Effector memory CD8-positive, alpha-beta T cell (primary cell): ENCODE measurements at regions not wholly inside any gene's neighbourhood (a gene's known extent, or its start where the extent isn't known, plus 50 kb on each side); places are given as distances from the start of the nearest gene placed in this dataset.

Source experiments
- ATAC-seq: fragments of 150-1000 bp; cut with Tn5 transposase; replicated peaks from 2 replicates; pipeline ENCODE4 v1.10.0; 2021; ENCODE audit warnings: mild to moderate bottlenecking, moderate library complexity
- DNase-seq, 3 experiments: peaks; one replicate each; pipeline ENCODE4 v3.0.0; 2021
- H3K27ac Mint-ChIP-seq, 2 donors: one replicate each; pipeline ENCODE4 v1.8.0; 2022; ENCODE audit warnings: mild to moderate bottlenecking in 2 of 2, mixed read lengths in 2 of 2, moderate library complexity in 2 of 2
- H3K27me3 Mint-ChIP-seq, 2 donors: one replicate each; pipeline ENCODE4 v1.8.0; 2022; ENCODE audit warnings: mixed read lengths in 2 of 2
- H3K36me3 Mint-ChIP-seq: one replicate; pipeline ENCODE4 v1.8.0; 2022; ENCODE audit warnings: mild to moderate bottlenecking, moderate library complexity, mixed read lengths; ENCODE audit not compliant: insufficient read depth
- H3K4me1 Mint-ChIP-seq, 2 donors: one replicate each; pipeline ENCODE4 v1.8.0; 2022; ENCODE audit warnings: low read depth in 2 of 2, mixed read lengths in 2 of 2
- H3K4me3 Mint-ChIP-seq, 2 donors: one replicate each; pipeline ENCODE4 v1.8.0; 2022; ENCODE audit warnings: mild to moderate bottlenecking in 2 of 2, mixed read lengths in 2 of 2, moderate library complexity in 2 of 2
- H3K9me3 Mint-ChIP-seq, 2 donors: one replicate each; pipeline ENCODE4 v1.8.0; 2022; ENCODE audit warnings: mixed read lengths in 2 of 2

GRCh38 chr13:110825516-110825915, 89.4 kb downstream of the ANKRD10 start:
- Mint-ChIP-seq H3K4me3 (no peak overlapping the region), H3K9me3 (no peaks in the 10 kb centered on the region), H3K4me1 (peaks cover 0 to 6% of the 10 kb centered on the region in 2 donors), H3K27ac (no peak overlapping the region), H3K36me3 (no peaks in the 10 kb centered on the region), H3K27me3 (peaks cover 14 to 20% of the 10 kb centered on the region in 2 donors)
- ATAC-seq (no peak), DNase-seq (no peak)

- H3K27ac Mint-ChIP-seq = no peak overlapping the region
- no peaks in the 10 kb centered on the region for H3K36me3 Mint-ChIP-seq
- DNase-seq (no peak), ATAC-seq (no peak)
- no peaks in the 10 kb centered on the region for H3K9me3 Mint-ChIP-seq
- H3K27me3 Mint-ChIP-seq = peaks cover 14 to 26% of the 10 kb centered on the region in 2 donors
- H3K4me1 Mint-ChIP-seq = peaks cover 0 to 6% of the 10 kb centered on the region in 2 donors
- H3K4me3 Mint-ChIP-seq = no peak overlapping the region
Measured at GRCh38 chr13:110826101-110826500, 88.8 kb downstream of the ANKRD10 start.

DNA sequence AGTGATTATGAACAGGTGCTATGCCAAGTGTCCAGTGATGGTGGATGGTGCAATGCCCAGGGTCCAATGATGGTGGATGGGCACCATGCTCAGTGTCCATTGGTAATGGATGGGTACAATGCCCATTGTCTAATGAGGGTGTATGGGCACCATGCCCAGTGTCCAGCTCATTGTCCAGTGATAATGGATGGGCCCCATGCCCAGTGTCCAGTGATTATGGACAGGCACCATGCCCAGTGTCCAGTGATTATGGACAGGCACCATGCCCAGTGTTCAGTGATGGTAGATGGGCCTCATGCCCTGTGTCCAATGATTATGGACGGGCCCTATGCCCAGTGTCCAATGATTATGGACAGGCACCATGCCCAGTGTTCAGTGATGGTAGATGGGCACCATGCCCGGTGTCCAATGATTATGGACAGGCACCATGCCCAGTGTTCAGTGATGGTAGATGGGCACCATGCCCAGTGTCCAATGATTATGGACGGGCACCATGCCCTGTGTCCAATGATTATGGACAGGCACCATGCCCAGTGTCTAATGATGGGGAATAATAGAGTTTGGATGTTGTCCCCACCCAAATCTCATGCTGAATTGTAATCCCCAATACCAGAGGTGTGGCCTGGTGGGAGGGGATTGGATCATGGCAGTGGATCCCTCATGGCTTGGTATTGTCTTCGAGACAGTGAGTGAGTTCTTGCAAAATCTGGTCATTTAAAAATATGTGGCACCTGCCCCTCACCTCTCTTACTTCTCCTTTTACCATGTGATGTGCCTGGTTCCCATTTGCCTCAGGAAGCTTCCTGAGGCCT, 87.8 kb downstream of the ANKRD10 start:
- no peaks in the 10 kb centered on the region for H3K9me3 Mint-ChIP-seq
- no peak overlapping the region for H3K4me3 Mint-ChIP-seq
- H3K27me3 Mint-ChIP-seq = peaks cover 20 to 36% of the 10 kb centered on the region in 2 donors
- no peaks in the 10 kb centered on the region for H3K36me3 Mint-ChIP-seq
- DNase-seq (no peak), ATAC-seq (no peak)
- peaks cover 0 to 3% of the 10 kb centered on the region in 2 donors for H3K4me1 Mint-ChIP-seq
- no peak overlapping the region for H3K27ac Mint-ChIP-seq
